OCI-LY7 (cell line): ENCODE measurements at regions not wholly inside any gene's neighbourhood (a gene's known extent, or its start where the extent isn't known, plus 50 kb on each side); places are given as distances from the start of the nearest gene placed in this dataset.

Experiments used
- EZH2phosphoT487 ChIP-seq: fragments of 200-600 bp; sonication (generic); IDR thresholded peaks from 2 replicates; pipeline ENCODE4 v1.6.1; 2018; ENCODE audit warnings: low read depth, borderline replicate concordance, mild to moderate bottlenecking, mixed run types, antibody characterized with exemption, low read length, moderate library complexity, mixed read lengths
- TF ChIP-seq, protein P1 (sequence below): fragments of 200-600 bp; sonication (generic); conservative IDR thresholded peaks from 2 replicates; pipeline ENCODE4 v1.5.1; 2014; ENCODE audit warnings: mild to moderate bottlenecking, antibody characterized with exemption, low read length, moderate library complexity, mixed read lengths

GRCh38 chr18:44502221-44502620 is 178.5 kb upstream of the SETBP1 start:
- TF ChIP-seq, protein P1, sequence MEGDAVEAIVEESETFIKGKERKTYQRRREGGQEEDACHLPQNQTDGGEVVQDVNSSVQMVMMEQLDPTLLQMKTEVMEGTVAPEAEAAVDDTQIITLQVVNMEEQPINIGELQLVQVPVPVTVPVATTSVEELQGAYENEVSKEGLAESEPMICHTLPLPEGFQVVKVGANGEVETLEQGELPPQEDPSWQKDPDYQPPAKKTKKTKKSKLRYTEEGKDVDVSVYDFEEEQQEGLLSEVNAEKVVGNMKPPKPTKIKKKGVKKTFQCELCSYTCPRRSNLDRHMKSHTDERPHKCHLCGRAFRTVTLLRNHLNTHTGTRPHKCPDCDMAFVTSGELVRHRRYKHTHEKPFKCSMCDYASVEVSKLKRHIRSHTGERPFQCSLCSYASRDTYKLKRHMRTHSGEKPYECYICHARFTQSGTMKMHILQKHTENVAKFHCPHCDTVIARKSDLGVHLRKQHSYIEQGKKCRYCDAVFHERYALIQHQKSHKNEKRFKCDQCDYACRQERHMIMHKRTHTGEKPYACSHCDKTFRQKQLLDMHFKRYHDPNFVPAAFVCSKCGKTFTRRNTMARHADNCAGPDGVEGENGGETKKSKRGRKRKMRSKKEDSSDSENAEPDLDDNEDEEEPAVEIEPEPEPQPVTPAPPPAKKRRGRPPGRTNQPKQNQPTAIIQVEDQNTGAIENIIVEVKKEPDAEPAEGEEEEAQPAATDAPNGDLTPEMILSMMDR, result no peak
- TF ChIP-seq EZH2phosphoT487, result no peak
